CD4-positive, alpha-beta memory T cell (primary cell): ENCODE measurements at regions not wholly inside any gene's neighbourhood (a gene's known extent, or its start where the extent isn't known, plus 50 kb on each side); places are given as distances from the start of the nearest gene placed in this dataset.

Experiments used
- CTCF ChIA-PET: fragments of 350-600 bp; sonication (Branson Sonifier 250); formaldehyde crosslinking; loops from one replicate; lab custom pipeline; 2021; ENCODE audit warnings: inconsistent platforms; ENCODE audit not compliant: partially characterized antibody; lab: Charles Lee
- POLR2A ChIA-PET: fragments of 350-600 bp; sonication (Branson Sonifier 250); formaldehyde crosslinking; loops from one replicate; lab custom pipeline; 2021; ENCODE audit not compliant: partially characterized antibody; lab: Charles Lee
- DNase-seq, 5 donors: peaks; one replicate each; pipeline versions ENCODE4 v3.0.0 to v3.0.0-alpha.2; 2020 to 2022; ENCODE audit warnings: mixed read lengths in 1 of 5
- H3K27ac ChIP-seq: one replicate; pipeline ENCODE4 v1.7.0; 2013; ENCODE audit warnings: low read depth, low read length
- H3K27me3 ChIP-seq: 2 replicates; pipeline ENCODE4 v1.7.0; 2013; ENCODE audit warnings: mild to moderate bottlenecking, low read length, moderate library complexity; ENCODE audit not compliant: insufficient read depth
- H3K36me3 ChIP-seq: 2 replicates; pipeline ENCODE4 v1.7.0; 2013; ENCODE audit warnings: mild to moderate bottlenecking, low read length, moderate library complexity; ENCODE audit not compliant: insufficient read depth
- H3K4me1 ChIP-seq: 2 replicates; pipeline ENCODE4 v1.7.0; 2013; ENCODE audit warnings: mild to moderate bottlenecking, low read length, moderate library complexity; ENCODE audit not compliant: insufficient read depth
- H3K4me3 ChIP-seq, 2 donors: one replicate each; pipeline ENCODE4 v1.7.0; 2013; ENCODE audit warnings: low read length in 2 of 2, mild to moderate bottlenecking in 1 of 2
- H3K9me3 ChIP-seq, 2 donors: one replicate each; pipeline ENCODE4 v1.7.0; 2013; ENCODE audit warnings: low read length in 2 of 2, control low read depth in 1 of 2; ENCODE audit not compliant: control insufficient read depth in 1 of 2
- H3K27ac Mint-ChIP-seq, 7 donors: one replicate each; pipeline ENCODE4 v1.8.0; 2020 to 2021; ENCODE audit warnings: mixed read lengths in 7 of 7, mild to moderate bottlenecking in 6 of 7, inconsistent platforms in 3 of 7, moderate library complexity in 3 of 7
- H3K27me3 Mint-ChIP-seq, 2 donors: one replicate each; pipeline ENCODE4 v1.8.0; 2020 to 2021; ENCODE audit warnings: mixed read lengths in 2 of 2
- H3K36me3 Mint-ChIP-seq, 2 donors: one replicate each; pipeline ENCODE4 v1.8.0; 2020 to 2021; ENCODE audit warnings: mixed read lengths in 2 of 2, inconsistent platforms in 1 of 2, mild to moderate bottlenecking in 1 of 2
- H3K4me1 Mint-ChIP-seq, 4 donors: one replicate each; pipeline ENCODE4 v1.8.0; 2020 to 2021; ENCODE audit warnings: mixed read lengths in 4 of 4, mild to moderate bottlenecking in 1 of 4
- H3K4me3 Mint-ChIP-seq, 8 donors: one replicate each; pipeline ENCODE4 v1.8.0; 2020 to 2021; ENCODE audit warnings: mixed read lengths in 8 of 8, mild to moderate bottlenecking in 7 of 8, moderate library complexity in 6 of 8, inconsistent platforms in 3 of 8
- H3K9me3 Mint-ChIP-seq, 8 donors: one replicate each; pipeline ENCODE4 v1.8.0; 2020 to 2021; ENCODE audit warnings: mixed read lengths in 8 of 8, mild to moderate bottlenecking in 5 of 8, inconsistent platforms in 3 of 8, moderate library complexity in 1 of 8
- intact Hi-C: fragments of 100-400 bp; cut with micrococcal nuclease; formaldehyde crosslinking; loops from one replicate; pipeline ENCODE4 v1.15.1; 2023

DNA sequence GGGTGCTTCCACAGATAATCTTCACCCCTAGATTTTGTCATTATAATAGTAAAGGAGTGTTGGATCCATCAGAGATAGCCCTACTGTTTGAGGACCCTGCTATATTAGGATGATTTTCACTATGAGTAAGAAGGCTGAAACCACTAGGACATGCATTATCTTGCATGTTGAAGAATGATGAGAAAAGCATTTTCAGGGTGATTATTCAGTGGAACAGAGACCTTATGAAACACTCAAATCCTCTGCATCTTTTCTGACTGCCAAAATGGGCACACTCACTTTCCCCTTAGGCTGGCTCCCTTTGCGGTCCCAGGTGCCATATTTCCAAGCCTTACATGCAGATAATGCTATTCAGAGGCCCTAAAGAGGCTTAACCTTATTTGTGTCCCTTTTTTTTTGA, 296.9 kb downstream of the RND3 start:
- CTCF ChIA-PET: no interaction called here
- POLR2A ChIA-PET: no interaction called here

DNA sequence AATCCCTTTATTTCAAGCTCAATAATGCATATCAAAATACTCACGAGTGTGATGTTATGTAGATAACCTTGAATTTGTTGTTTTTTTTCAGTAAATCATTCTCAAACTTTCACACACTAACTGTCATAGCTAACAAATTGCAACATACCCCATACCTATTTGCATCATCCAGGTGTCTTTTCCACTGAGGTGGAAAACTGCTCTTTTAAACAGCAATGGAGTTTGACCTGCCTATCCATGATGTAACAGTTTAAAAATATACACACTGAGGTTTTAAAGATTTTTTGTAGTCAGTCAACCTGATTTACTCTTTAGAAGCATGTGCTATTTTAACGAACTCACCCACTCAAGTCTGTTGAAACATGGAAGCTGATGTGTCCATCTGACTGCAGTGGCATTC, 298.7 kb downstream of the RND3 start:
- Mint-ChIP-seq H3K27ac (no peak overlapping the region), H3K36me3 (no peaks in the 10 kb centered on the region), H3K27me3 (no peaks in the 10 kb centered on the region), H3K9me3 (peaks cover 0 to 6% (median under 1%) of the 10 kb centered on the region in 8 donors), H3K4me3 (no peak overlapping the region), H3K4me1 (no peaks in the 10 kb centered on the region)
- Histone ChIP-seq H3K36me3 (no peaks in the 10 kb centered on the region), H3K27me3 (no peaks in the 10 kb centered on the region), H3K9me3 (no peaks in the 10 kb centered on the region), H3K4me1 (no peaks in the 10 kb centered on the region), H3K4me3 (no peak overlapping the region), H3K27ac (no peak overlapping the region)
- intact Hi-C loops: no loop called here
- no peak for DNase-seq
- ChIA-PET POLR2A (no interaction called here), CTCF (no interaction called here)

More for the DNA sequence above, 296.9 kb downstream of the RND3 start:
- no peaks in the 10 kb centered on the region for H3K27me3 ChIP-seq
- H3K27ac ChIP-seq: no peak overlapping the region
- Mint-ChIP-seq H3K36me3 (no peaks in the 10 kb centered on the region), H3K4me1 (no peaks in the 10 kb centered on the region), H3K27ac (no peak overlapping the region), H3K27me3 (no peaks in the 10 kb centered on the region), H3K4me3 (no peak overlapping the region), H3K9me3 (peaks cover 0 to 3% (median 0%) of the 10 kb centered on the region in 8 donors)
- H3K9me3 ChIP-seq: no peaks in the 10 kb centered on the region
- intact Hi-C loops: no loop called here
- no peak for DNase-seq
- no peaks in the 10 kb centered on the region for H3K36me3 ChIP-seq
- H3K4me1 ChIP-seq: no peaks in the 10 kb centered on the region
- H3K4me3 ChIP-seq: no peak overlapping the region

GRCh38 chr2:150188177-150188576, 299.3 kb downstream of the RND3 start:
- intact Hi-C loops: no loop called here
- H3K9me3 ChIP-seq: no peaks in the 10 kb centered on the region
- H3K4me1 Mint-ChIP-seq: no peaks in the 10 kb centered on the region
- no peaks in the 10 kb centered on the region for H3K36me3 ChIP-seq
- H3K4me3 ChIP-seq: no peak overlapping the region
- no peak overlapping the region for H3K27ac Mint-ChIP-seq
- POLR2A ChIA-PET: no interaction called here
- no peak overlapping the region for H3K27ac ChIP-seq
- H3K4me1 ChIP-seq: no peaks in the 10 kb centered on the region
- no peak for DNase-seq
- H3K27me3 ChIP-seq: no peaks in the 10 kb centered on the region
- no peaks in the 10 kb centered on the region for H3K36me3 Mint-ChIP-seq
- CTCF ChIA-PET: no interaction called here
- H3K9me3 Mint-ChIP-seq: peaks cover 0 to 6% (median under 1%) of the 10 kb centered on the region in 8 donors
- no peak overlapping the region for H3K4me3 Mint-ChIP-seq
- H3K27me3 Mint-ChIP-seq: no peaks in the 10 kb centered on the region

DNA sequence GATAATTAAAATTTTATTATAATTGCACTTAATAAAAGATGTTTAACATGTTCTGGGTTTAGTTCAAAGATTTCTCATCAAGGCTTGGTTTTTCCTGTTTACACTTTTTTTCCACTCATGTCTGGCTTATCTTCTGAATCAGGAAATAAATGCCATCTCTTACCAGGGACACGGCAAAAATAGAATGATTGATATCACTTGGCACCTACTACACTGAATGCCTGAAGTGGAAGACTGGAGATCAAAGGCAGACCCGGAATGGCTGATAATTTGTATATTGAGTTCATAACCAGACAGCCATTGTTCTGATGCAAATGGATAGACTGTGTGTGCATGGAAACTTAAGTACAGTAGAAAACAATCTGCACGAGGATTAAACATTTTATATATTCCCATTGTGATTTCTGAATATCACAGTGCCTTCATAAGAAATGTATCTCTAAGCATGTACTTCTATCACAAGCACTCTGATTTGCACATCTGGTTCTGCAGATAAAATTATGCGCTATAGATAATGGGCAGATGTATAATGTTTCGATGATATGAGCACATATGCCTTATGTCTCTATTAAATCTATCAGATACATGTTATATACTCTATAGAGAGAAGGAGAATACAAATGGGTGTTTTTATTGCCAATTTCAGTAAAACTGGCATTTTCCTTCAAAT, 304.8 kb downstream of the RND3 start:
- no peak overlapping the region for H3K4me3 Mint-ChIP-seq
- H3K27me3 Mint-ChIP-seq: no peaks in the 10 kb centered on the region
- ChIA-PET CTCF (no interaction called here), POLR2A (no interaction called here)
- no peak for DNase-seq
- peaks cover 0 to 8% (median 3%) of the 10 kb centered on the region in 8 donors for H3K9me3 Mint-ChIP-seq
- Histone ChIP-seq H3K9me3 (no peaks in the 10 kb centered on the region), H3K36me3 (no peaks in the 10 kb centered on the region), H3K27me3 (no peaks in the 10 kb centered on the region), H3K4me1 (no peaks in the 10 kb centered on the region), H3K27ac (no peak overlapping the region), H3K4me3 (no peak overlapping the region)
- H3K4me1 Mint-ChIP-seq: no peaks in the 10 kb centered on the region
- H3K27ac Mint-ChIP-seq: no peak overlapping the region
- H3K36me3 Mint-ChIP-seq: no peaks in the 10 kb centered on the region
- intact Hi-C loops: no loop called here

- intact Hi-C loops: no loop called here
- Histone ChIP-seq H3K4me1 (no peaks in the 10 kb centered on the region), H3K4me3 (no peak overlapping the region), H3K27me3 (no peaks in the 10 kb centered on the region), H3K9me3 (no peaks in the 10 kb centered on the region), H3K27ac (no peak overlapping the region), H3K36me3 (no peaks in the 10 kb centered on the region)
- DNase-seq: no peak
- ChIA-PET POLR2A (no interaction called here), CTCF (no interaction called here)
- Mint-ChIP-seq H3K36me3 (no peaks in the 10 kb centered on the region), H3K27ac (no peak overlapping the region), H3K4me1 (no peaks in the 10 kb centered on the region), H3K9me3 (peaks cover 0 to 7% (median under 1%) of the 10 kb centered on the region in 8 donors), H3K4me3 (no peak overlapping the region), H3K27me3 (no peaks in the 10 kb centered on the region)
Observed at GRCh38 chr2:150178591-150178990, 308.9 kb downstream of the RND3 start.

DNA sequence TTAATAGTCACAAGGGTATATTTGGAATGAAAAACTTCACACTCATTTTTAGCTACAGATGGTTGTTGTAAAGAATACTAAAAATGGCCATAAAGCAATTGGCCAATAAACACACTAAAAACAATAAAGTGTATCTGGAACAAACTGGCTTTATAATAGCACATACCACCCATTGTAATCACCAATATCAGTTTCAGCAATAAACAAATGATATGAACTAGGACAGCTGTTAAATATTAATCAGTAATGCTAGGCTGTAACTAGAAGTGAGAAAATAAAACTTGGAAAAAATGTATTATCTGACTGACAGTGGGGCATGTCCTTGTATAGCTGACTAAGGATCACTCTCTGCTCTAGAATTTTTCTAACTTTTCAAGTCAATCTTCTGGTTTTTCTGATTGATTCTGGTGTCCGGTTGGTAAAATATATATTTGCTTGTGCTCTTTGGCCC, 312.5 kb downstream of the RND3 start:
- Mint-ChIP-seq H3K9me3 (peaks cover 0 to 8% (median under 1%) of the 10 kb centered on the region in 8 donors), H3K36me3 (no peaks in the 10 kb centered on the region), H3K27ac (no peak overlapping the region), H3K4me3 (no peak overlapping the region), H3K27me3 (no peaks in the 10 kb centered on the region), H3K4me1 (no peaks in the 10 kb centered on the region)
- intact Hi-C loops: no loop called here
- Histone ChIP-seq H3K27ac (no peak overlapping the region), H3K36me3 (no peaks in the 10 kb centered on the region), H3K9me3 (no peaks in the 10 kb centered on the region), H3K27me3 (no peaks in the 10 kb centered on the region), H3K4me3 (no peak overlapping the region), H3K4me1 (no peaks in the 10 kb centered on the region)
- ChIA-PET POLR2A (no interaction called here), CTCF (no interaction called here)
- no peak for DNase-seq

- Histone ChIP-seq H3K27ac (no peak overlapping the region), H3K36me3 (no peaks in the 10 kb centered on the region), H3K4me1 (no peaks in the 10 kb centered on the region), H3K4me3 (no peak overlapping the region), H3K27me3 (no peaks in the 10 kb centered on the region), H3K9me3 (no peaks in the 10 kb centered on the region)
- ChIA-PET CTCF (no interaction called here), POLR2A (no interaction called here)
- Mint-ChIP-seq H3K4me1 (no peaks in the 10 kb centered on the region), H3K4me3 (no peak overlapping the region), H3K27me3 (no peaks in the 10 kb centered on the region), H3K27ac (no peak overlapping the region), H3K9me3 (peaks cover 0 to 8% (median 2%) of the 10 kb centered on the region in 8 donors), H3K36me3 (no peaks in the 10 kb centered on the region)
- DNase-seq: no peak
- intact Hi-C loops: no loop called here
Observed at GRCh38 chr2:150174056-150174805, 313.2 kb downstream of the RND3 start.
